NOMO-1 treated with dmso at 0.1 percent for 144 hours (cell line): ENCODE measurements at regions not wholly inside any gene's neighbourhood (a gene's known extent, or its start where the extent isn't known, plus 50 kb on each side); places are given as distances from the start of the nearest gene placed in this dataset.
A peak's percentile ranks its signal among the peaks of the same experiment; 100 is the strongest.
"Not testable (repeated sequence)": the region's sequence is repeated elsewhere in the genome, so short reads cannot be mapped to it uniquely, and the experiment has no call there.

Experiments
- DNase-seq: peaks from one replicate; lab custom pipeline; 2025; ENCODE audit not compliant: unreplicated experiment; lab: John Stamatoyannopoulos, UW

DNA sequence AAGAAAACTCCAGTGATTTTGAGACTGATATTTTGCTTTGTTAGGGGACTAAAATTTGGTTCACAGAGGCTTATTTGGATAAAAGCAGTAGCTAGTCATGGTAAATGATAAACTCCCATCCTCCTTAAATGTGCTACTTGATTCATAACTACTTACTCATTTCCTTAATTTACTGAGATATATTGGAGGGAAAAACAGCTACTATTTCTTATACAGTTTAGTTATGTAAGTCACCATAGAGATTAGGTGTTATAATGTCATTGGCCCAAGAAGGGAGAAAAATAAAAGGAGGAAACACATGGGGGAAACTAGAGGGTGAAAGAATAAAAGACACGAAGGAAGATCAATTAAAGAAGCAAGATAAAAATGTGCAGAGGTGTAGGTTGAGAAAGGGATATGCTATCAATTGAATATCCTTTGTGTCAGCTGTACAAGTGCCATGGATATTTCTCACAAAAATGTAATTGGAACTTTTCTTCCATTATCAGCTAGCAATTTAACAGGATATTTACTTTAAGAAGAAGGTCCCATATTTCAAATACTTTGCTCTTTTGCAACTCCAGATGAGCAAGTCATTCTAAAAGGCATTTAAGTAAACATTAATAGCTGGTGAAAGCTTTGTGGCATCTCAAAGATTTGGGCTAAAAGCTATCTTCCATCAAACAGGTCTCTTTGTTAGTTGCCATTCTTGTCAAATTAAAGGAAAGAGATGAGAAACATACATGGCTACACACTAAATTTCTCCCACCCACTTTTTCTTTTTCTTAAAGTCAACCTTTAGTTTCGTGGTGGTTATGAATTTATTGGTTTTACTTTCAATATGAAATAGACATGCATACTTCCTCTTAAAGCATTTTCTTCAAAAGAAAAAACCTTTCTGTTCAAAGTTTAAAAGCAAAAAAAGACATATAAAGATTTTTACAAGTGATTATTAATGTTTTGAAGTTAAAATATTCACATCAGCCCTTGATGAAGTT, 439.5 kb downstream of the CCER1 start:
- DNase-seq = peak; percentile 5

DNA sequence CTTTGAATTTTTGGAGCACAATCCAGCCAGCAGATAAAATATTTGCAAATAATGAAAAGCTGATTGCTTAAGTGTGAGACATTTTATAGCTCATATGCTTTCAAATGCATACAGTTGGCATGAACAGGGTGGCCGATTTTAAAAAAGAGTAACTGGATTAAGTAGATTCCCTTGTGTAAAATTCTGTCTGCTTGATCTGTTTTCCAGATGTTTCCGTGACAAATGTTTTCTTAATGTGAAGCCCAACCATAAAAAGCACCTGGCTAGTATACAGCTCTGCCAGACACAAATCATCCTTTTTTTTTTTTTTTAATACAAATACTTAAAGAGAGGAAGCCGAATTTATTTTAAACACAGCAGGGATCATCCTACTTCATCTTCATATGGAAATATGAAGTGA, 440.7 kb downstream of the CCER1 start:
- no peak for DNase-seq

DNA sequence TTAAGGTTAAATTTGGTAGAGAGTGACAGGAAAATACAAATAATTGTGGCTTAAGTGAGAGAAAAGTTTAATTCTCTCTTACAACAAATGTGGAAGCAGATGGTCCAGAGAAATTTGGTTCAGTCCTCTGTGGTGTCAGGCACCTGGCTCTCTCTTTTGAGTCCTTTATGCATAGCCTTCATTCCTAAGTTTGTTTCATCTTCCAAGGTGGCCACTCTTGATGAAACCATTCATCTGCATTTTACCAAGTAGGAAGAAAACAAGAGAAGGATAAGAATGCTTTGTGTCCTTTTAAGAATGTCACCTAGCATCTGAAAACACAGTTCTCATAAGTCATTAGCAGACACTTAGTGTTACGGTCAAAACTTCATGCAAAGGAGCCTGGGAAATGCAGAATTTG, 442.5 kb downstream of the CCER1 start:
- no peak for DNase-seq

DNA sequence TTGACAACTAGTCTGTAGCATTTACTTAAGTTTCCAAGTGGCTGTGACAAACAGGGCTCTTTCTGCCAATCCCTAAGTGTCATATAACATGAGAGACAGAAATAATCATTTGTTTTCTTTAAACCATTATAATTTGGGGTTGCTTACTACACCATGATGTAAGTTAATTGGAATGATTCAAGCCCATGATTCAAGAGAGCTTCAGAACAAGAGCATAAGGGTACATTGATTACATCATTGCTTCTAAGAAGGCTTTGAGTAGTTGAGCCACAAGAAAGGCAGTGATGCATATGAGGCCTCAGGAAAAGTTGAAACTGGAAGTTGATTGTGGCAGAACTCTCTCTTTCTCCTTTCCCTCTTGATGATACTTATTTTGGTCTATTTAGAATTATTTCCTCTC, 444.0 kb downstream of the CCER1 start:
- DNase-seq = no peak

- DNase-seq = no peak
Measured at GRCh38 chr12:90504806-90505205, 450.2 kb downstream of the CCER1 start.

- DNase-seq = no peak
Measured at GRCh38 chr12:90502070-90502469, 452.9 kb downstream of the CCER1 start.

DNA sequence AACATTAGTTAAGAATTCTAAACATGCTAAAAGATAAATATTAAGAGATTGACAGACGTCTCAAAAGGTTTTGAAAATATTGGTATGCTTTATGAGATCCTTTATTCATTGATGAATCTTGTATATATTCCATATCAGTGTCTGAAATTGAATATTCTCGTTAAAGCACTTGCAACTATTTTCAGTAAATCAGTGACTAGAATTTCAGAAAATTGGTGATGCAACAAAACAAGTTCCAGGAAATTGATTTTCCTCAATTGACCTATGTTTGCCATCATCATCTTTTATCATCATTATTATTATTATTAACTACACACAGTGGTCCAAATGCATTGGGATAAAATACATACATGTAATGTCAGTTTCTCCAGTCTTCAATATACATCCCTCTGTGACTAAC, 453.6 kb downstream of the CCER1 start:
- no peak for DNase-seq

DNA sequence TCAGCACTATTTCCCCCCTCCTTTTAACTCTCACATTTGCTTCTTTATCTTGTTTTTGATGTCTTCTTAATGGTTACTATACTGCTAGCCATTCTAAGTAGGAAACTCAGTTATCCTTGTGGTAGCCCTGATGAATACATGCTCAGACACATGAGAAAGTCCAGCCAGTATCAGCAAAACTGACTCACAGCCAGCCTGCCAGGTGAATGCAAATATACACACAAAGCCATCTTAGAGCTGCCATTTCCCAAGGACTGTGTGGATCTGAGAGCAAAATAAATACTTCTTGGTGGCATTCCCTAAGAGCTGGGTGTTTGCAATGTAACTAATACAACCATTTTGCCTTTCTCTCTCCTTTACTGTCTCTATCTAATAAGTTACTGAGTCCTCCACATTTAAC, 455.2 kb downstream of the CCER1 start:
- DNase-seq = no peak

DNA sequence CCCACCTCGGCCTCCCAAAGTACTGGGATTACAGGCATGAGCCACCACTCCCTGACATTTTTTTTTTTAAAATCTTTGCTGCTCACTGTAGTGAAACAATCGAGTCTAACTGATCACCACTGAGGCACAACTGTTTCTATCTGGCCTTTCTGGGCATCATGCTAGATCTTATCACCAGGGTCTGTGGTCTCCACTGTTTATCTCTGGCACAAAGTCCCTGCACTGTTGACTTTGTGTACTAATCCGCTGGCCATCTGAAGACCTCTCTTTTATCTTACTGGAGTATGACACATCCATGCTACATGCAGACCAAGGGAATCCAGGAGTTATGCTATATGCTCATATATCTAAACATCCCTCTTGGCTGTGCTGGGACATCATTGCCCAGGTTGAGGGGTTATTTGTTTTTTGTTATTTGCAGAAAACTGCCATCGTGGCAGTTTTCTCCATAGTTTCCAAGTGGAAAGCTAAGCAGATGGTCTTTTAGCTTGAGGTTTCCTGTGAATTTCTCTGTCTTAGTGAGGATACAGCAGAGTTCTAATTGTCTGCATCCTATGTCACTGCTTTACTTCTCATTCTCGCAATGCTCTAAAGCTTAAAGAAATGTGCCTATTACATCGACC, 456.9 kb downstream of the CCER1 start:
- DNase-seq = no peak

GRCh38 chr12:90490355-90490754, 464.6 kb downstream of the CCER1 start:
- no peak for DNase-seq

- no peak for DNase-seq
Measured at GRCh38 chr12:90489141-90489540, 465.8 kb downstream of the CCER1 start.

GRCh38 chr12:90485560-90485959, 469.4 kb downstream of the CCER1 start:
- no peak for DNase-seq

DNA sequence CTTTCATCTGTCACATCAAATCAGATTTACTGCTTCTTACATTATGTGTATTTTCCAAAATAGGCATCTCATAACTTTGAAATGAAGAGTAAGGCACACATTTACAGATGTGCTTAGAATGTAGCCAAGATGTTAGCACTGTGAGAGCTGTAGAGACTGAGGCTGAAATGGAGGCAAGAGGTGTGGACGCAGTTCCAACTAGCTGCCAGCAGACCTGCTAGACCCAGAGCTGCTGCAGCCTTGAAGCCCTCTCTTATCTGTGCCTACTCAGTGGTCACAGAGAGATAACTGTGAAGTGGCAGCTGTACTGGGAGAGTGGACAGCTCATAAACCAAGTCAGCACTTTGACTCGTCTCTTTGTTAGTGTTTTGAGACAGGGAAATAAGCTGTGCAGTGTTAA, 470.9 kb downstream of the CCER1 start:
- DNase-seq = no peak

DNA sequence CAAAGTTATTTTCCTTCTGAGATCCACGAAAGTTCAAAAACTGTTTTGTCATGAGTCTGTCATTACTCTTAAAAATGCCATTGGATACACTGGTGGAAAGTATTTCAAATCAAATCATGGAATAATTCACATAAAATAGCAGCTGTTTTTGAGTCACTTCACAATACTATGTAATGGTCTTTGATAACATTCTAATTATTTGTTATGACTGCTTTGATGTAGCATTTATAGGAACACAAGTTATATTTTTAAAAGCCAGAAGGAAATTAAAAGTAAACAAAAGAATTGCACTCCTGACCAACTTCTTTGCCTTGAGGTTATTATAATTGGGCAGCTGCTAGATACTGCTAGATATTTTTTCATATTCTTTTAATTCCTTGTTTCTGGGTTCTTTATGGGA, 473.2 kb downstream of the CCER1 start:
- DNase-seq = no peak

DNA sequence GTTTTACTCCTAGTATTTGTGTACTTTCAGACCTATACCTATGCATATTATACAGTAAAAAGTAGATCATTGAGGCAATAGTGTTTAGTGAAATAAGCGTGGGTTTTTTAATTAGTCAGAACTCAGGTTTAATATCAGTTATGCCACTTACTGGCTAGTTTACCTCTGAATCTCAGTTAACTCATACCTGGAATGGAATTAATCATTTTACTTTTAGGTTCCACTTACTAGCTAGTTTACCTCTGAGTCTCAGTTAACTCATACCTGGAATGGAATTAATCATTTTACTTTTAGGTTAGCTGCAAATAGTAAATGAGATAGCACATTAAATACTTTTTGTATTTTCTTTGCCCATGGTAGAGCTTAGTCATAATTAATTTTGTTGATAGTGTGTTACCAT, 475.7 kb downstream of the CCER1 start:
- no peak for DNase-seq

- no peak for DNase-seq
Measured at GRCh38 chr12:90473831-90474230, 481.1 kb downstream of the CCER1 start.

DNA sequence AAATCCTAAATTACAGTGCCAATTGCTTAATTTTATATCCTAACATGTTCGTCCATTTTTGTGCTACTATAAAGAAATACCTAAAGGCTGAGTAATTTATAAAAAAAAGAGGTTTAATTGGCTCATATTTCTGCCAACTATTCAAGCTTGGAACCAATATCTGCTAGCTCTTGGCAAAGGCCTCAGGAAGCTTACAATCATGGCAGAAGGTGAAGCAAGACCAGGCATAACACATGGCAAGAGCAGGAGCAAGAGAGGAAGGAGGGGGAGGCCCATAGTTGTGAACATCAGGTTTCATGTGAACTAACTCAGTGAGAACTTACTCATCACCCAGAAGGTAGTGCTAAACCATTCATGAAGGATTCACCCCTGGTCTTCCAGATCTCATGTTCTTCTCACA, 494.3 kb downstream of the CCER1 start:
- DNase-seq = no peak

DNA sequence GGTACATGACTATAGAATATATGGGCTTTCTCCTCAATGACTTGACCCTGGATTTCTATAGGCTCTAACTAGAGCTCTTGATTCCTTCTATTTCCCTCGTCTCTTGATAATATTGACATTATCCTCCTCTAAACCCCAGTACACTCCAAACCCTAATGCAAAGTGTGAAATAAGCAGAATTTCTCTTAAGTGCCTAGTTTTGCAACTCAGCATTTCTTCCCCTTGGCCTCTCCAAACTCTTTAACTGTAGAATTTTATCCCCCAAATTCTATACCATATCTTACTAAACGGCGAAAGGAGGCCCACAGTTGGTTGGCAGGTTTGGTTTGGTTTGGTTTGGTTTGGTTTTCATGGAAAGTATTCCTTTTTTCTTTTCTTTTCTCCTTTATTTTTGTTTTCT, 498.7 kb downstream of the CCER1 start:
- DNase-seq = no peak

- DNase-seq = no peak
Measured at GRCh38 chr12:90455756-90456155, 499.2 kb downstream of the CCER1 start.

DNA sequence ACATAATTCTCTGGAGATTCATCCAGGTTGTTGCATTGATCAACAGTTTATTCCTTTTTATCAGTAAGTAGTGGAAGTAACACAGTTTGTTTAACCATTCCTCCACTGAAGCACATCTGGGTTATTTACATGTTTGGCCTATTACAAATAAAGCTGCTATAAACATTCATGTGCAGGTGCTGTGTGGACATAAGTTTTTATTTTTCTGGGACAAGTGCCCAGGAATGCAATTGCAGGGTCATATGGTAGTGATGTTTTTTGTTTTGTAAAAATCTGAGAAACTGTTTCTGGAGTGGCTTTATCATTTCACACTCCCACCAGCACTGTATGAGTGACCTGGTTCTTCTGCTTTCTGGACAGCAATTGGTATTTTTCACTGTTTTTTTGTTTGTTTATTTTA, 505.4 kb downstream of the CCER1 start:
- no peak for DNase-seq

GRCh38 chr12:90443466-90443865, 511.5 kb downstream of the CCER1 start:
- not testable (repeated sequence) for DNase-seq

DNA sequence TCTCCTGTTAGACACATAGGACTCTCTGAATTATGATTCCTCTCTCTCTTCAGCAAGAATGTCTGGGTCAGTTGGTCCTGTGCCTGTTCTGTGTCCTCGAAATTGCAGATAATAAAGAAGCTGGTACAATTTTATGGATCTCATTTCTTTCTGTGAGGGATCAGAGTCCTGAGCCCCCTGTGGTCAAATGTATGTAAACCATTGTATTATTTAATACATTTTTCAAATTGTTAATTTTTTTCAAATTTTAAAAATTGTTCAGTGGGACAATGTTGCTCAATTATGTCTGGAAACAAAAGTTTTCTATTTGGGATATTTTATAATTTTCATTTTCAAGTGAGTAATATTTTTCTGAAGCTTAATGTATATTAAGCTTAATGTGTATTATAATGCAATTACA, 513.5 kb downstream of the CCER1 start:
- DNase-seq = no peak

DNA sequence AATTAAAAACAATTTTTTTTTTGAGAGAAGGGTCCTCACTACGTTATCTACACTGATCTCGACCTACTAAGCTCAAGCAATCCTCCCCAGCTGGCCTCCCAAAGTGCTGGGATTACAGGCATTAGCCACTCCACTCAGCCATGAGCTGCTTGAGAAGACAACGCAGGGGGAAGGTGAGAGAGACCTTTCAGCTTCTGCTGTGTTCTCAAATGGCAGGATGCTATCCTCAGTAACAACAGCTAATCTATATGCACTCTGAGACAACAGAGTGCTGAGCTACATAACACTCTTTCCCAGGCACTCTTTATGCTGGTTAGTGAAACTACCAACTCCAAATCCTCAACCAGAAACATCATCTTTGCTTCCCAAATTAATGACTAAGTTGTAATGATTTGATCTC, 526.1 kb downstream of the CCER1 start:
- no peak for DNase-seq
